ENCODE measurements at regions not wholly inside any gene's neighbourhood (a gene's known extent, or its start where the extent isn't known, plus 50 kb on each side); places are given as distances from the start of the nearest gene placed in this dataset.

DNA sequence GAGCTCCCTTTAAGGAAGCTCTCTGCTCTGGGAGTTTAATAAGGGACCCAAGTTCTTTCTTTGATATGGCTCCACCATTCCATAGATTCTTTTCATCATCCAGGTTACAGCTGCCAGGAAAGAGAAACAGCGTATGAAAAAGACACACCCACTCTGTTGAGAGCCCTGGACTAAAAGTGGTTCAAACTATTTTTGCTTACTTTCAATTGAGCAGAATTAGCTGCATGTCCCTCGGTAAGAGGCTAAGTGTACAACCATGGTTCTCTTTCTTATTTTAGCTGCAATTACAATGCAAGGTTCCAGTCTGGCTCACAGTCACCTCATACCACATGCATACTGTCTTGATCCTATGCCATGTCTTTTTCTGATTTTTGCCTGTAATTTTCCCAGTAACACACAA is 1288.3 kb downstream of the NSUN3 start (continued):
- TF ChIP-seq, protein P1, sequence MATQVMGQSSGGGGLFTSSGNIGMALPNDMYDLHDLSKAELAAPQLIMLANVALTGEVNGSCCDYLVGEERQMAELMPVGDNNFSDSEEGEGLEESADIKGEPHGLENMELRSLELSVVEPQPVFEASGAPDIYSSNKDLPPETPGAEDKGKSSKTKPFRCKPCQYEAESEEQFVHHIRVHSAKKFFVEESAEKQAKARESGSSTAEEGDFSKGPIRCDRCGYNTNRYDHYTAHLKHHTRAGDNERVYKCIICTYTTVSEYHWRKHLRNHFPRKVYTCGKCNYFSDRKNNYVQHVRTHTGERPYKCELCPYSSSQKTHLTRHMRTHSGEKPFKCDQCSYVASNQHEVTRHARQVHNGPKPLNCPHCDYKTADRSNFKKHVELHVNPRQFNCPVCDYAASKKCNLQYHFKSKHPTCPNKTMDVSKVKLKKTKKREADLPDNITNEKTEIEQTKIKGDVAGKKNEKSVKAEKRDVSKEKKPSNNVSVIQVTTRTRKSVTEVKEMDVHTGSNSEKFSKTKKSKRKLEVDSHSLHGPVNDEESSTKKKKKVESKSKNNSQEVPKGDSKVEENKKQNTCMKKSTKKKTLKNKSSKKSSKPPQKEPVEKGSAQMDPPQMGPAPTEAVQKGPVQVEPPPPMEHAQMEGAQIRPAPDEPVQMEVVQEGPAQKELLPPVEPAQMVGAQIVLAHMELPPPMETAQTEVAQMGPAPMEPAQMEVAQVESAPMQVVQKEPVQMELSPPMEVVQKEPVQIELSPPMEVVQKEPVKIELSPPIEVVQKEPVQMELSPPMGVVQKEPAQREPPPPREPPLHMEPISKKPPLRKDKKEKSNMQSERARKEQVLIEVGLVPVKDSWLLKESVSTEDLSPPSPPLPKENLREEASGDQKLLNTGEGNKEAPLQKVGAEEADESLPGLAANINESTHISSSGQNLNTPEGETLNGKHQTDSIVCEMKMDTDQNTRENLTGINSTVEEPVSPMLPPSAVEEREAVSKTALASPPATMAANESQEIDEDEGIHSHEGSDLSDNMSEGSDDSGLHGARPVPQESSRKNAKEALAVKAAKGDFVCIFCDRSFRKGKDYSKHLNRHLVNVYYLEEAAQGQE (IDR thresholded peaks at IDR 0.05; ENCODE audit: low read depth) = no peak
- TF ChIP-seq EZH2phosphoT487 (IDR thresholded peaks at IDR 0.05; ENCODE audit: borderline replicate concordance) (no peak), FOSL1 (IDR thresholded peaks at IDR 0.05; ENCODE audit: low read depth) (no peak), EZH2 (IDR thresholded peaks at IDR 0.05) (no peak), JUND (IDR thresholded peaks at IDR 0.05) (no peak), ZNF274 (IDR thresholded peaks at IDR 0.05; ENCODE audit: low read depth, low read length) (no peak)
- TF ChIP-seq, protein P2, sequence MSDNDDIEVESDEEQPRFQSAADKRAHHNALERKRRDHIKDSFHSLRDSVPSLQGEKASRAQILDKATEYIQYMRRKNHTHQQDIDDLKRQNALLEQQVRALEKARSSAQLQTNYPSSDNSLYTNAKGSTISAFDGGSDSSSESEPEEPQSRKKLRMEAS (IDR thresholded peaks at IDR 0.05) = no peak

DNA sequence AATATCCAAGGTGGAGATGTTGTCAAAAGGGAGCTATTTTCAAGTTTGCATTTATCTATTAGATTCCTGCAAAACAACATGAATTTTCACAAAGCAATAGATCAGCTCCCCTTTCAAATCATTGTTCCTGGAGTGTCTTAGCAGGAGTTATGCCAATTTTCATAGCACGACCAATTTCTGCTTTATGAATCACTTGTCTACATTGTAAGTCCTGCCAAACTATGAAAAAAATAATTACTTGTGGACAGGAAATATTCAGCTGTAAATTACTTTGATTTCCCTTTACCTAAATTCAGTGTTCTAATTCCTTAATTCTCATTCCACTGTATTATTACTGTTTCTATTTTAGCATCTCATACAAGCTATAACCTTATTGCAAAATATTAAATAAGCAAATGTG is 1289.6 kb downstream of the NSUN3 start:
- ATAC-seq = no peak
- RAD21 ChIA-PET (ENCODE audit: low non-redundant PET in 1 of 2, low total read pairs in 2 of 2, uncharacterized antibody in 2 of 2, unreplicated experiment in 2 of 2) = no interaction called here

More for the DNA sequence above, 1289.6 kb downstream of the NSUN3 start:
- Histone ChIP-seq H3K4me2 (ENCODE audit: low read length) (no peak overlapping the region), H3K9me3 (ENCODE audit: control insufficient read depth in 1 of 2, insufficient read depth in 1 of 2, low read depth in 1 of 2, low read length in 2 of 2) (peaks cover 0 to 23% of the 10 kb centered on the region in 2 experiments; a peak in 2 of 4 replicates), H3K4me3 (replicated peaks in 1 of 2; ENCODE audit: low read depth in 1 of 2, low read length in 2 of 2) (no peak overlapping the region), H3K79me2 (ENCODE audit: insufficient read depth, low read length) (no peaks in the 10 kb centered on the region), H3K9ac (ENCODE audit: low read length) (no peak overlapping the region), H3K36me3 (ENCODE audit: control insufficient read depth in 1 of 2, insufficient read depth in 2 of 2, low read length in 2 of 2) (no peaks in the 10 kb centered on the region), H3K27ac (ENCODE audit: low read depth, low read length) (no peak overlapping the region), H3K9me2 (ENCODE audit: insufficient read depth) (no peaks in the 10 kb centered on the region), H4K20me1 (ENCODE audit: insufficient read depth) (no peaks in the 10 kb centered on the region), H3K4me1 (ENCODE audit: control insufficient read depth in 1 of 2, insufficient read depth in 2 of 2, low read length in 2 of 2) (no peaks in the 10 kb centered on the region), H3K27me3 (ENCODE audit: insufficient read depth, low read length) (no peaks in the 10 kb centered on the region), H2AFZ (ENCODE audit: low read depth, low read length, poor library complexity, severe bottlenecking) (no peak overlapping the region)
- DNase-seq (ENCODE audit: low read depth, low spot score) = no peak
- CTCF ChIA-PET = no interaction called here
- TF ChIP-seq POLR2AphosphoS5 (IDR thresholded peaks at IDR 0.05; ENCODE audit: low read depth, low read length) (no peak), YY1 (IDR thresholded peaks at IDR 0.05; ENCODE audit: extremely low read depth, insufficient replicate concordance, low read depth, low read length) (no peak), EZH2phosphoT487 (IDR thresholded peaks at IDR 0.05; ENCODE audit: borderline replicate concordance) (no peak), RAD21 (IDR thresholded peaks at IDR 0.05; ENCODE audit: low read depth) (no peak), EGR1 (IDR thresholded peaks at IDR 0.05; ENCODE audit: low read depth) (no peak), ELF1 (IDR thresholded peaks at IDR 0.05; ENCODE audit: borderline replicate concordance, low read depth) (no peak), FOSL1 (IDR thresholded peaks at IDR 0.05; ENCODE audit: low read depth) (no peak), SRF (IDR thresholded peaks at IDR 0.05; ENCODE audit: low read depth) (no peak), CEBPB (IDR thresholded peaks at IDR 0.05; ENCODE audit: low read depth) (no peak), SP1 (IDR thresholded peaks at IDR 0.05; ENCODE audit: low read depth) (no peak), ZFX (IDR thresholded peaks at IDR 0.05) (no peak), POLR2A (IDR thresholded peaks at IDR 0.05; ENCODE audit: borderline replicate concordance, extremely low read depth, insufficient read depth, insufficient read length) (no peak), SIN3A (IDR thresholded peaks at IDR 0.05; ENCODE audit: low read depth) (no peak)
- POLR2A ChIA-PET = no interaction called here
- no TSS peak for BruUV-seq (replicated peaks)
- intact Hi-C loops (cut with micrococcal nuclease) = no loop called here
